ENCODE measurements at regions not wholly inside any gene's neighbourhood (a gene's known extent, or its start where the extent isn't known, plus 50 kb on each side); places are given as distances from the start of the nearest gene placed in this dataset.
"Not testable (repeated sequence)": the region's sequence is repeated elsewhere in the genome, so short reads cannot be mapped to it uniquely, and the experiment has no call there.

DNA sequence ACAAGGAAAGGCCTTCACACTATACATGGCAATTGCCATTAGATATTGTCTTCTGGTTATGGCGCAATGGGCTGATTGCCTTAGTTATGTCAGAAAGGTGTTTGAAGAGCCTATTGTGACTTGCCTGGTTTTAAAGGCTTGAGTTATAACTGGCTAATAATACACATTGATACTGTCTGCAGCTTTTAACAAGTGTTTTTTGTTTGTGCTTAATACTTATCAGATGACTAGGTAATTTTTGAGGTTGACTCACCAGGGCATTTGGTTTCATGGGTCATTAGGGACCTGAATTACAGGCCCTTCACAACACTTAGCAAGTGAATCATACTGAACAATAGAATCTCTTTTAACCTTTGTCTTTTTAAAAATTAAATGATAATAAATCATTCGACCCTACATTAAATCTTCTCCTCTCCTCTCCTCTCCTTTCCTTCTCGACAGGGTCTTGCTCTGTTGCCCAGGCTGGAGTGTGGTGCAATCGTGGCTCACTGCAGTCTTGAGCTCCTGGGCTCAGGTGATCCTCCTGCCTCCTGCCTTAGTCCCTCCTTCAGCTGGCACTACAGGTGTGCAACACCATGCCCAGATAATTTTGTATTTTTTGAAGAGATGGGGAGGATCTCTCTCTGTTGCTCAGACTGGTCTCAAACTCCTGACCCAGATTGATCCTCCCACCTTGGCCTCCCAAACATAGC lies 196.3 kb downstream of the JCAD start:
- intact Hi-C loops (cut with micrococcal nuclease; ENCODE audit: unreplicated experiment) = no loop called here
- TF ChIP-seq, protein P1, sequence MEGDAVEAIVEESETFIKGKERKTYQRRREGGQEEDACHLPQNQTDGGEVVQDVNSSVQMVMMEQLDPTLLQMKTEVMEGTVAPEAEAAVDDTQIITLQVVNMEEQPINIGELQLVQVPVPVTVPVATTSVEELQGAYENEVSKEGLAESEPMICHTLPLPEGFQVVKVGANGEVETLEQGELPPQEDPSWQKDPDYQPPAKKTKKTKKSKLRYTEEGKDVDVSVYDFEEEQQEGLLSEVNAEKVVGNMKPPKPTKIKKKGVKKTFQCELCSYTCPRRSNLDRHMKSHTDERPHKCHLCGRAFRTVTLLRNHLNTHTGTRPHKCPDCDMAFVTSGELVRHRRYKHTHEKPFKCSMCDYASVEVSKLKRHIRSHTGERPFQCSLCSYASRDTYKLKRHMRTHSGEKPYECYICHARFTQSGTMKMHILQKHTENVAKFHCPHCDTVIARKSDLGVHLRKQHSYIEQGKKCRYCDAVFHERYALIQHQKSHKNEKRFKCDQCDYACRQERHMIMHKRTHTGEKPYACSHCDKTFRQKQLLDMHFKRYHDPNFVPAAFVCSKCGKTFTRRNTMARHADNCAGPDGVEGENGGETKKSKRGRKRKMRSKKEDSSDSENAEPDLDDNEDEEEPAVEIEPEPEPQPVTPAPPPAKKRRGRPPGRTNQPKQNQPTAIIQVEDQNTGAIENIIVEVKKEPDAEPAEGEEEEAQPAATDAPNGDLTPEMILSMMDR (conservative IDR thresholded peaks at IDR 0.05; ENCODE audit: low read depth, low read length) = no peak
- TF ChIP-seq EZH2 (IDR thresholded peaks at IDR 0.05; ENCODE audit: borderline replicate concordance, low read depth, low read length, poor library complexity, severe bottlenecking) = no peak
- no peaks in the 10 kb centered on the region for H3K4me1 ChIP-seq (ENCODE audit: insufficient read depth, low read length, poor library complexity, severe bottlenecking)
- no peak for DNase-seq (ENCODE audit: low spot score)
- H3K36me3 ChIP-seq (ENCODE audit: insufficient read depth, low read length, poor library complexity, severe bottlenecking) = no peaks in the 10 kb centered on the region
- no peak overlapping the region for H3K4me3 ChIP-seq (ENCODE audit: low read depth, low read length, poor library complexity, severe bottlenecking)
- H3K27ac ChIP-seq (ENCODE audit: low read depth, low read length, poor library complexity, severe bottlenecking) = no peak overlapping the region
- no TSS peak for BruUV-seq (replicated peaks)
- H3K9me3 ChIP-seq (ENCODE audit: low read depth, low read length, poor library complexity, severe bottlenecking) = no peaks in the 10 kb centered on the region
- ChIA-PET POLR2A (ENCODE audit: low non-redundant PET) (no interaction called here), CTCF (no interaction called here)
- no peaks in the 10 kb centered on the region for H3K27me3 ChIP-seq (replicated peaks; ENCODE audit: insufficient read depth, low read depth, low read length, poor library complexity)

DNA sequence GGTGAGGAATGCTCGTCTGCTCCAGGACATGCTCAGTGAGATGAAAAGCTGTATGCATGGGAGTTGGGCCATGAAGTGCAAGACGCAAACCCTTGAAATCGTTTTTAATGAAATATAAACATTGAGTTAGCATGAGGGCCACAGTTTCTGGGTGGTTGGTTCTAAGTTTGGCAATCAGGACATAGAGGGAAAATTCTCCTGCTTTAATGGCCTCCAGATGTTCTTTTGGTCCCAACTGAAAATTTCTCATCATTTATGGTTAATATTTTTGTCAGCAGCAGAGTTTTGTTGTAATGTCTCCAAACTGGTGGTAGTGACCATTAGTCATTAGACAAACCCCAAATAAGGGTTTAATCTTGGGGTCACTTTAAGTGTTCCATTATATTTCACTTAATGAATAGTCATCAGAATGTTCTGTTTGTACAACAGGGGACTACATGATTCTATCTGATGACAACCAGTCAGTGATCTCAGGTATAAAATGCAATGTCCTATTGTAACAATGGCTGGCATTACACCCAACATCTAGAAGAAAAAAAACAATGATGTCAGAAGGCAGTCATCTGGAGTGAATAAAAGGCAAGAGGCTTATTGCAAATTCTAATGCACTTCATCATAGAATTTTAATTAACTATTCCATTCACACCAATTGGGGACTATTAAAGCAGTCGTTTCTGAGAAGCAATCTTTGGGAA lies 197.4 kb downstream of the JCAD start:
- no peak for TF ChIP-seq EZH2 (IDR thresholded peaks at IDR 0.05; ENCODE audit: borderline replicate concordance, low read depth, low read length, poor library complexity, severe bottlenecking)
- TF ChIP-seq, protein P1 (conservative IDR thresholded peaks at IDR 0.05; ENCODE audit: low read depth, low read length) = no peak
- Histone ChIP-seq H3K4me1 (ENCODE audit: insufficient read depth, low read length, poor library complexity, severe bottlenecking) (no peaks in the 10 kb centered on the region), H3K9me3 (ENCODE audit: low read depth, low read length, poor library complexity, severe bottlenecking) (no peaks in the 10 kb centered on the region), H3K27me3 (replicated peaks; ENCODE audit: insufficient read depth, low read depth, low read length, poor library complexity) (no peaks in the 10 kb centered on the region), H3K27ac (ENCODE audit: low read depth, low read length, poor library complexity, severe bottlenecking) (no peak overlapping the region), H3K4me3 (ENCODE audit: low read depth, low read length, poor library complexity, severe bottlenecking) (no peak overlapping the region), H3K36me3 (ENCODE audit: insufficient read depth, low read length, poor library complexity, severe bottlenecking) (no peaks in the 10 kb centered on the region)
- intact Hi-C loops (cut with micrococcal nuclease; ENCODE audit: unreplicated experiment) = no loop called here
- no TSS peak for BruUV-seq (replicated peaks)
- ChIA-PET POLR2A (ENCODE audit: low non-redundant PET) (no interaction called here), CTCF (no interaction called here)
- no peak for DNase-seq (ENCODE audit: low spot score)

DNA sequence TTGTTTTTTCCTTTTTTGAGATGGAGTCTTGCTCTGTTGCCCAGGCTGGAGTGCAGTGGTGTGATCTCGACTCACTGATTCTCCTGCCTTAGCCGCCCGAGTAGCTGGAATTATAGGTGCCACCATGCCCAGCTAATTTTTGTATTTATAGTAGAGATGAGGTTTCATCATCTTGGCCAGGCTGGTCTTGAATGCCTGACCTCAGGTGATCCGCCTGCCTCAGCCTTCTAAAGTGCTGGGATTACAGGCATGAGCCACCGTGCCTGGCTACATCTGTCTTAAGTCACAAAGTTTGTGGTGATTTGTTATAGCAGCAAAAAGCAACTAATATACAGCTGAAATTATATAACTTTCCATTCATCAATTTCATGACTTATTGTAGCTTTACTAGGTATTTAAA lies 198.2 kb downstream of the JCAD start:
- H3K9me3 ChIP-seq (ENCODE audit: low read depth, low read length, poor library complexity, severe bottlenecking); intact Hi-C loops (cut with micrococcal nuclease; ENCODE audit: unreplicated experiment); H3K4me1 ChIP-seq (ENCODE audit: insufficient read depth, low read length, poor library complexity, severe bottlenecking); H3K27me3 ChIP-seq (replicated peaks; ENCODE audit: insufficient read depth, low read depth, low read length, poor library complexity); POLR2A ChIA-PET (ENCODE audit: low non-redundant PET); DNase-seq (ENCODE audit: low spot score); H3K4me3 ChIP-seq (ENCODE audit: low read depth, low read length, poor library complexity, severe bottlenecking); H3K36me3 ChIP-seq (ENCODE audit: insufficient read depth, low read length, poor library complexity, severe bottlenecking); CTCF ChIA-PET; BruUV-seq (replicated peaks); H3K27ac ChIP-seq (ENCODE audit: low read depth, low read length, poor library complexity, severe bottlenecking): not testable (repeated sequence)

DNA sequence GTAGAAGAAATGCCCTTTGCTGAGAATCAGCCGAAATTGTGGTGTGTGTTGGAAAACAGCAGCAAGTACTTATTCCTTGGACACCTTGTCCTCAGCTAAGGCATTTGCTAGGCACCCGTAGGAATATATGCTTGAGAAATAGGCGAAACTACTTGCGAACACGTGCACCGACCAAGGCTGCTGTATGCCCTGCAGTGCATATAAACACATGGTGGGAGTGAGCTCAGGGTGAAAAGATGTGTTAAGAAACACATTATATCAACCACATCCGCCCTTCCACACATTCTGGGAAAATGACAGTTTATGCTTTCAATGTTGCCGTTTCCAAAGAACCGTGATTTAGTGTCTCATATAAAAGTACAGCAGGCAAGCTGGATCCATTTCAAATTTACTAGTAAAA lies 199.2 kb downstream of the JCAD start:
- no TSS peak for BruUV-seq (replicated peaks)
- intact Hi-C loops (cut with micrococcal nuclease; ENCODE audit: unreplicated experiment) = no loop called here

More for the DNA sequence above, 199.2 kb downstream of the JCAD start:
- Histone ChIP-seq H3K4me3 (ENCODE audit: low read depth, low read length, poor library complexity, severe bottlenecking) (no peak overlapping the region), H3K27ac (ENCODE audit: low read depth, low read length, poor library complexity, severe bottlenecking) (no peak overlapping the region), H3K36me3 (ENCODE audit: insufficient read depth, low read length, poor library complexity, severe bottlenecking) (no peaks in the 10 kb centered on the region), H3K4me1 (ENCODE audit: insufficient read depth, low read length, poor library complexity, severe bottlenecking) (no peaks in the 10 kb centered on the region), H3K27me3 (replicated peaks; ENCODE audit: insufficient read depth, low read depth, low read length, poor library complexity) (no peaks in the 10 kb centered on the region), H3K9me3 (ENCODE audit: low read depth, low read length, poor library complexity, severe bottlenecking) (no peaks in the 10 kb centered on the region)
- ChIA-PET POLR2A (ENCODE audit: low non-redundant PET) (no interaction called here), CTCF (no interaction called here)
- DNase-seq (ENCODE audit: low spot score) = no peak
- TF ChIP-seq EZH2 (IDR thresholded peaks at IDR 0.05; ENCODE audit: borderline replicate concordance, low read depth, low read length, poor library complexity, severe bottlenecking) = no peak
- TF ChIP-seq, protein P1 (conservative IDR thresholded peaks at IDR 0.05; ENCODE audit: low read depth, low read length) = no peak

All from A673 (cell line).